PC-9 (cell line): ENCODE measurements at regions not wholly inside any gene's neighbourhood (a gene's known extent, or its start where the extent isn't known, plus 50 kb on each side); places are given as distances from the start of the nearest gene placed in this dataset.
"Not testable (repeated sequence)": the region's sequence is repeated elsewhere in the genome, so short reads cannot be mapped to it uniquely, and the experiment has no call there.

Source experiments
- BruUV-seq: library from RNA; stranded (reverse); fragments of 400-500 nt; replicated peaks from 2 replicates; lab custom pipeline; 2021; lab: Mats Ljungman, UMichigan
- CTCF ChIA-PET: fragments of 300-600 bp; sonication (Branson Sonifier 250); formaldehyde crosslinking; loops from one replicate; lab custom pipeline; 2022; ENCODE audit warnings: antibody characterized with exemption; lab: Charles Lee
- POLR2A ChIA-PET: fragments of 300-600 bp; sonication (Branson Sonifier 250); formaldehyde crosslinking; loops from one replicate; lab custom pipeline; 2022; ENCODE audit warnings: antibody characterized with exemption; ENCODE audit not compliant: unreplicated experiment; lab: Charles Lee
- DNase-seq, 2 experiments: peaks; one replicate each; pipeline versions ENCODE4 v3.0.0 to v3.0.0-alpha.2; 2015 to 2022; ENCODE audit warnings: mixed read lengths in 1 of 2
- H2AFZ ChIP-seq: fragments of 200-600 bp; sonication (generic); 2 replicates; pipeline ENCODE4 v1.8.1; 2017; ENCODE audit warnings: antibody characterized with exemption
- H3F3A ChIP-seq: fragments of 200-600 bp; sonication (generic); 2 replicates; pipeline ENCODE4 v1.8.1; 2017; ENCODE audit warnings: antibody characterized with exemption, mild to moderate bottlenecking, low read depth; ENCODE audit not compliant: insufficient read depth
- H3K27ac ChIP-seq: fragments of 200-600 bp; sonication (generic); 2 replicates; pipeline ENCODE4 v1.6.1; 2016; ENCODE audit warnings: mixed run types
- H3K27me3 ChIP-seq: fragments of 200-600 bp; sonication (generic); 2 replicates; pipeline ENCODE4 v1.6.1; 2016; ENCODE audit warnings: low read depth, mixed run types; ENCODE audit not compliant: insufficient read depth
- H3K36me3 ChIP-seq: fragments of 200-600 bp; sonication (generic); 2 replicates; pipeline ENCODE4 v1.6.1; 2016; ENCODE audit warnings: low read depth, mixed run types
- H3K4me1 ChIP-seq: fragments of 200-600 bp; sonication (generic); replicated peaks from 2 replicates; pipeline ENCODE4 v1.6.1; 2016; ENCODE audit warnings: mixed run types; ENCODE audit not compliant: insufficient read depth
- H3K4me2 ChIP-seq: fragments of 200-600 bp; sonication (generic); 2 replicates; pipeline ENCODE4 v1.6.1; 2017; ENCODE audit warnings: mixed run types
- H3K4me3 ChIP-seq: fragments of 200-600 bp; sonication (generic); 2 replicates; pipeline ENCODE4 v1.6.1; 2016; ENCODE audit warnings: mixed run types
- H3K79me2 ChIP-seq: fragments of 200-600 bp; sonication (generic); 2 replicates; pipeline ENCODE4 v1.6.1; 2017; ENCODE audit warnings: low read depth, mixed run types
- H3K9me2 ChIP-seq: fragments of 200-600 bp; sonication (generic); 2 replicates; pipeline ENCODE4 v1.8.1; 2017; ENCODE audit warnings: mild to moderate bottlenecking; ENCODE audit not compliant: insufficient read depth
- H3K9me3 ChIP-seq: fragments of 200-600 bp; sonication (generic); 2 replicates; pipeline ENCODE4 v1.8.1; 2016; ENCODE audit warnings: low read depth; ENCODE audit not compliant: insufficient read depth
- H4K20me1 ChIP-seq: fragments of 200-600 bp; sonication (generic); 2 replicates; pipeline ENCODE4 v1.8.1; 2017; ENCODE audit not compliant: insufficient read depth
- EZH2 ChIP-seq: fragments of 200-600 bp; sonication (generic); IDR thresholded peaks from 2 replicates; pipeline ENCODE4 v1.8.0; 2017; ENCODE audit warnings: antibody characterized with exemption, low read depth
- intact Hi-C: fragments of 100-400 bp; cut with micrococcal nuclease; formaldehyde crosslinking; loops from one replicate; pipeline ENCODE4 v1.10.0; 2022; ENCODE audit not compliant: unreplicated experiment
- TF ChIP-seq, protein P1 (sequence below): fragments of 200-600 bp; sonication (generic); conservative IDR thresholded peaks from 2 replicates; pipeline ENCODE4 v1.6.1; 2017; ENCODE audit warnings: mixed run types, antibody characterized with exemption, mild to moderate bottlenecking, moderate library complexity

DNA sequence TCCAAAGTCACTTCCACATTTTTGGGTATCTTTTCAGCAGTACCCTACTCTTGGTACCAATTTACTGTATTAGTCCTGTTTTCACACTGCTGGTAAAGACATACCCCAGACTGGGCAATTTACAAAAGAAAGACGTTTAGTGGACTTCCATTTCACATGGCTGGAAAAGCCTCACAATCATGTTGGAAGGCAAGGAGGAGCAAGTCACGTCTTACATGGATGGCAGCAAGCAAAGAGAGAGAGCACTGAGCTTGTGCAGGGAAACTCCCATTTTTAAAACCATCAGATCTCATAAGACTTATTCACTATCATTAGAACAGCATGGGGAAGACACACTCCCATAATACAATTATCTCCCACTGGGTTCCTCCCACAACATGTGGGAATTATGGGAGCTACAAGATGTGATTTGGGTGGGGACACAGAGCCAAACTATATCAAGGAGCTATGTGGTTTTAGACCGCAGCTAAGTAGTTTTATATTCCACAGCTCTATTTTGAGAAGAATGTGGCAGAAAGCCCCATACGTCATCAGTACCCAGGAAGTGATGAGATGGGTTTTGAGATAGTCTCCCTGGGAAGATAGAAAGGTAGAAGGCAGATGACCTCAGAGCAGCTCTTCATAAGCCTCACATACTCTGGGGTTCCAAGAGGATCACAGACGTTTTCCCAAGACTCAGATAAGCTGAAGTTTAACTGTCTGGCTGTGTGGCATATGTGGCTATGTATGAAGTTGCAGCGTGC is 96.3 kb downstream of the APIP start:
- Histone ChIP-seq H3K4me1 (peaks cover 2% of the 10 kb centered on the region), H3K9me3 (no peaks in the 10 kb centered on the region), H2AFZ (no peak overlapping the region), H3K27me3 (no peaks in the 10 kb centered on the region), H3K79me2 (no peaks in the 10 kb centered on the region), H3F3A (peaks cover 2% of the 10 kb centered on the region; the same call in 1 of the 2 replicates), H4K20me1 (no peaks in the 10 kb centered on the region), H3K27ac (no peak overlapping the region), H3K36me3 (no peaks in the 10 kb centered on the region), H3K4me2 (no peak overlapping the region), H3K9me2 (no peaks in the 10 kb centered on the region), H3K4me3 (no peak overlapping the region)
- TF ChIP-seq, protein P1, sequence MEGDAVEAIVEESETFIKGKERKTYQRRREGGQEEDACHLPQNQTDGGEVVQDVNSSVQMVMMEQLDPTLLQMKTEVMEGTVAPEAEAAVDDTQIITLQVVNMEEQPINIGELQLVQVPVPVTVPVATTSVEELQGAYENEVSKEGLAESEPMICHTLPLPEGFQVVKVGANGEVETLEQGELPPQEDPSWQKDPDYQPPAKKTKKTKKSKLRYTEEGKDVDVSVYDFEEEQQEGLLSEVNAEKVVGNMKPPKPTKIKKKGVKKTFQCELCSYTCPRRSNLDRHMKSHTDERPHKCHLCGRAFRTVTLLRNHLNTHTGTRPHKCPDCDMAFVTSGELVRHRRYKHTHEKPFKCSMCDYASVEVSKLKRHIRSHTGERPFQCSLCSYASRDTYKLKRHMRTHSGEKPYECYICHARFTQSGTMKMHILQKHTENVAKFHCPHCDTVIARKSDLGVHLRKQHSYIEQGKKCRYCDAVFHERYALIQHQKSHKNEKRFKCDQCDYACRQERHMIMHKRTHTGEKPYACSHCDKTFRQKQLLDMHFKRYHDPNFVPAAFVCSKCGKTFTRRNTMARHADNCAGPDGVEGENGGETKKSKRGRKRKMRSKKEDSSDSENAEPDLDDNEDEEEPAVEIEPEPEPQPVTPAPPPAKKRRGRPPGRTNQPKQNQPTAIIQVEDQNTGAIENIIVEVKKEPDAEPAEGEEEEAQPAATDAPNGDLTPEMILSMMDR: no peak
- no peak for TF ChIP-seq EZH2
- intact Hi-C loops: no loop called here
- no peak for DNase-seq
- CTCF ChIA-PET: no interaction called here
- no TSS peak for BruUV-seq
- POLR2A ChIA-PET: no interaction called here

DNA sequence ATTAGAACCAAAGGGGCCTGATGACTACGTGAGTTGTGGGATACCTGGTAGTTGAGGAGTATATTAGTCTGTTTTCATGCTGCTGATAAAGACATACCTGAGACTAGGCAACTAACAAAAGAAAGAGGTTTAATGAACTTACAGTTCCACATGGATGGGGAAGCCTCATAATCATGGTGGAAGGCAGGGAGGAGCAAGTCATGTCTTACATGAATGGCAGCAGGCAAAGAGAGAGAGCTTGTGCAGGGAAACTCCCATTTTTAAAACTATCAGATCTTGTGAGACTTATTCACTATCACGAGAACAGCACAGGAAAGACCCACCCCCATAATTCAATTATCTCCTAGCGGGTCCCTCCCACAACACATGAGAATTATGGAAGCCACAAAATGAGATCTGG is 98.4 kb downstream of the APIP start:
- not testable (repeated sequence) for H2AFZ ChIP-seq

DNA sequence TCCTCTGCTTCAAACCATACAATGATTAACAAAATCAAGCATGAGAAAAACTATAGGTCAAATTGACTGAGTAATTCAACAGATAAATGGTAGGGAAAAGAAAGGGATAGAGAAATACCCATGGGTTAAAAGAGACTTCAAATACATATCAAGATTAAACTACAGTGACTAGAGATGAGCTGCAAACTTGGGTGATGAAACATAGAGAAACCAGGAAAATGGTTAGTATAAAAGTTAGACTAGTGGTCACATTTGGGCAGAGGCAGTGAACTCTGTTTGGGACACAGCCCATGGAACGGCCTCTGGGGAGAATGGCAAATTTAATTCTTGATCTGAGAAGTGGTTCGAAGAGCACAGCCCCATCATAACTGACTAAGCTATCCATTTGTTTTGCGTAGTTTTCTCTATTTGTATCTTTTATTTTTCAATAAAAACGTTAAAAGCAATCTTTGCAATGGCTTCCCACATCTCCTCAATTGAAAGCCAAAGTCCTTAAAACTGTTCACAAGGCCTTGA is 99.4 kb downstream of the APIP start:
- Histone ChIP-seq H3K4me3 (no peak overlapping the region), H3K9me3 (peaks cover 18% of the 10 kb centered on the region), H3K27ac (no peak overlapping the region), H3K36me3 (no peaks in the 10 kb centered on the region), H2AFZ (no peak overlapping the region), H3K4me2 (no peak overlapping the region), H3F3A (no peaks in the 10 kb centered on the region), H3K9me2 (no peaks in the 10 kb centered on the region), H3K4me1 (no peaks in the 10 kb centered on the region), H3K79me2 (no peaks in the 10 kb centered on the region), H4K20me1 (no peaks in the 10 kb centered on the region), H3K27me3 (no peaks in the 10 kb centered on the region)
- DNase-seq: no peak
- intact Hi-C loops: no loop called here
- TF ChIP-seq EZH2: no peak
- TF ChIP-seq, protein P1: no peak
- ChIA-PET POLR2A (no interaction called here), CTCF (no interaction called here)
- no TSS peak for BruUV-seq

More for the DNA sequence above, 98.4 kb downstream of the APIP start:
- CTCF ChIA-PET, H3K27ac ChIP-seq, H3K27me3 ChIP-seq, H3K36me3 ChIP-seq, DNase-seq, H3F3A ChIP-seq, H3K9me3 ChIP-seq, H3K4me3 ChIP-seq, POLR2A ChIA-PET, BruUV-seq, intact Hi-C loops, H4K20me1 ChIP-seq, H3K4me1 ChIP-seq, H3K9me2 ChIP-seq, H3K4me2 ChIP-seq, H3K79me2 ChIP-seq: not testable (repeated sequence)
